Smooth muscle cell (in vitro differentiated cells): ENCODE measurements at regions not wholly inside any gene's neighbourhood (a gene's known extent, or its start where the extent isn't known, plus 50 kb on each side); places are given as distances from the start of the nearest gene placed in this dataset.

Experiments
- DNase-seq: peaks from one replicate; lab custom pipeline; 2025; ENCODE audit not compliant: unreplicated experiment; lab: John Stamatoyannopoulos, UW
- H2AFZ ChIP-seq: fragments of 200-600 bp; sonication (generic); 2 replicates; pipeline ENCODE4 v1.6.0; 2016; ENCODE audit warnings: antibody characterized with exemption, low read depth, mild to moderate bottlenecking
- H3F3A ChIP-seq: fragments of 200-600 bp; sonication (generic); 2 replicates; pipeline ENCODE4 v1.6.0; 2017; ENCODE audit warnings: antibody characterized with exemption, low read depth
- H3K27ac ChIP-seq: fragments of 200-600 bp; sonication (generic); 2 replicates; pipeline ENCODE4 v1.5.1; 2016; ENCODE audit warnings: low read depth, mild to moderate bottlenecking
- H3K27me3 ChIP-seq: fragments of 200-600 bp; sonication (generic); 2 replicates; pipeline ENCODE4 v1.6.1; 2016; ENCODE audit warnings: low read depth, mild to moderate bottlenecking
- H3K36me3 ChIP-seq: fragments of 200-600 bp; sonication (generic); 2 replicates; pipeline ENCODE4 v1.5.1; 2016; ENCODE audit warnings: low read depth
- H3K4me1 ChIP-seq: fragments of 200-600 bp; sonication (generic); 2 replicates; pipeline ENCODE4 v1.5.1; 2016; ENCODE audit warnings: low read depth
- H3K4me2 ChIP-seq: fragments of 200-600 bp; sonication (generic); 2 replicates; pipeline ENCODE4 v1.6.0; 2016; ENCODE audit warnings: mild to moderate bottlenecking
- H3K4me3 ChIP-seq: fragments of 200-600 bp; sonication (generic); 2 replicates; pipeline ENCODE4 v1.5.1; 2016; ENCODE audit warnings: mild to moderate bottlenecking
- H3K79me2 ChIP-seq: fragments of 200-600 bp; sonication (generic); 2 replicates; pipeline ENCODE4 v1.6.0; 2016; ENCODE audit warnings: low read depth, mild to moderate bottlenecking
- H3K9ac ChIP-seq: fragments of 200-600 bp; sonication (generic); 2 replicates; pipeline ENCODE4 v1.6.0; 2016; ENCODE audit warnings: low read depth
- H3K9me3 ChIP-seq: fragments of 200-600 bp; sonication (generic); replicated peaks from 2 replicates; pipeline ENCODE4 v1.5.1; 2016; ENCODE audit warnings: low read depth
- H4K20me1 ChIP-seq: fragments of 200-600 bp; sonication (generic); 2 replicates; pipeline ENCODE4 v1.6.0; 2016; ENCODE audit warnings: low read depth
- CTCF ChIP-seq: fragments of 200-600 bp; sonication (generic); IDR thresholded peaks from 2 replicates; pipeline ENCODE4 v1.5.1; 2017; ENCODE audit warnings: borderline replicate concordance, mild to moderate bottlenecking, antibody characterized with exemption; ENCODE audit not compliant: insufficient read depth, poor library complexity, severe bottlenecking
- WGBS: methylation state at CpG from one replicate; pipeline ENCODE4 v1.1.7; 2016; ENCODE audit warnings: low lambda C conversion rate; 5-methylcytosine and 5-hydroxymethylcytosine counted together

- H3K79me2 ChIP-seq: no peaks in the 10 kb centered on the region
- no peak overlapping the region for H3K4me3 ChIP-seq
- H3K27ac ChIP-seq: no peak overlapping the region
- no peak overlapping the region for H2AFZ ChIP-seq
- no peak for DNase-seq
- no peaks in the 10 kb centered on the region for H3K27me3 ChIP-seq
- H3K9ac ChIP-seq: no peak overlapping the region
- no peaks in the 10 kb centered on the region for H3K36me3 ChIP-seq
- no peak overlapping the region for H3K4me2 ChIP-seq
- H3K4me1 ChIP-seq: peaks cover 6% of the 10 kb centered on the region
- no peaks in the 10 kb centered on the region for H4K20me1 ChIP-seq
- 77% methylated on average over 4 of the region's 4 CpGs for WGBS
- no peak for TF ChIP-seq CTCF
- no peaks in the 10 kb centered on the region for H3K9me3 ChIP-seq
- no peaks in the 10 kb centered on the region for H3F3A ChIP-seq
Observed at GRCh38 chr3:34263101-34263621, 464.7 kb downstream of the PDCD6IP start.

GRCh38 chr3:34264337-34265041, 466.1 kb downstream of the PDCD6IP start:
- Histone ChIP-seq H3F3A (no peaks in the 10 kb centered on the region), H3K4me1 (peaks cover 6% of the 10 kb centered on the region), H3K36me3 (no peaks in the 10 kb centered on the region), H2AFZ (no peak overlapping the region), H3K27ac (no peak overlapping the region), H3K9me3 (no peaks in the 10 kb centered on the region), H3K4me3 (no peak overlapping the region), H3K9ac (no peak overlapping the region), H4K20me1 (no peaks in the 10 kb centered on the region), H3K4me2 (no peak overlapping the region), H3K79me2 (no peaks in the 10 kb centered on the region), H3K27me3 (no peaks in the 10 kb centered on the region)
- WGBS: 89% methylated on average over 5 of the region's 5 CpGs
- no peak for DNase-seq
- TF ChIP-seq CTCF: no peak

- H3K27ac ChIP-seq: no peak overlapping the region
- no peaks in the 10 kb centered on the region for H3K9me3 ChIP-seq
- H3K9ac ChIP-seq: no peak overlapping the region
- no peak overlapping the region for H2AFZ ChIP-seq
- DNase-seq: no peak
- no peaks in the 10 kb centered on the region for H3K36me3 ChIP-seq
- H3K4me1 ChIP-seq: no peaks in the 10 kb centered on the region
- no peaks in the 10 kb centered on the region for H3K79me2 ChIP-seq
- no peak overlapping the region for H3K4me2 ChIP-seq
- TF ChIP-seq CTCF: no peak
- H3K27me3 ChIP-seq: no peaks in the 10 kb centered on the region
- no peak overlapping the region for H3K4me3 ChIP-seq
- no peaks in the 10 kb centered on the region for H4K20me1 ChIP-seq
- no peaks in the 10 kb centered on the region for H3F3A ChIP-seq
Observed at GRCh38 chr3:34267088-34267487, 468.7 kb downstream of the PDCD6IP start.
